GM12875 (cell line): ENCODE measurements at regions not wholly inside any gene's neighbourhood (a gene's known extent, or its start where the extent isn't known, plus 50 kb on each side); places are given as distances from the start of the nearest gene placed in this dataset.

Source experiments
- H3K4me3 ChIP-seq: one replicate; pipeline ENCODE4 v1.5.1; 2011; ENCODE audit warnings: low read depth, low read length, control low read depth
- TF ChIP-seq, protein P1 (sequence below): IDR thresholded peaks from 2 replicates; pipeline ENCODE4 v1.5.1; 2011; ENCODE audit warnings: low read depth, mild to moderate bottlenecking, control low read depth, inconsistent platforms, low read length, moderate library complexity, borderline replicate concordance; ENCODE audit not compliant: insufficient read depth

DNA sequence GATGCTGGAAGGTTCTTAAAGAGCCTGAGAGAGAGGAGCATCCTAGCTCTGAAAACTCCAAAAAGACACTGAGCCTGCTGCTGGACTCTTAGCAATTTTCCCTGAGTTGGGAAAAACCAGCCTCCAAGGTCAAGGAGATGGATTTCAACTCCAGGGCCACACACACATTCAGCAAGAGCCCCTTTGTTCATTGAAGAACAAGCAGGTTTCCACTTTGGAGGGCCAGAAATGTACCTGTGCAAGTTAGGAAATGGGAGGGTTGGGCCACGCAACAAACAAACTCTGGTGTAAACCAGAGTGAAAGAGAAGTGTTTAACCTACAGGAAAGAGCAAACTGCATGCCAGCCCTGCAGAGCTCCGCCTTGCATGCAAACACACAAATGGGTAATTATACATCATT, 264.8 kb upstream of the RPL38 start:
- no peak overlapping the region for H3K4me3 ChIP-seq
- TF ChIP-seq, protein P1, sequence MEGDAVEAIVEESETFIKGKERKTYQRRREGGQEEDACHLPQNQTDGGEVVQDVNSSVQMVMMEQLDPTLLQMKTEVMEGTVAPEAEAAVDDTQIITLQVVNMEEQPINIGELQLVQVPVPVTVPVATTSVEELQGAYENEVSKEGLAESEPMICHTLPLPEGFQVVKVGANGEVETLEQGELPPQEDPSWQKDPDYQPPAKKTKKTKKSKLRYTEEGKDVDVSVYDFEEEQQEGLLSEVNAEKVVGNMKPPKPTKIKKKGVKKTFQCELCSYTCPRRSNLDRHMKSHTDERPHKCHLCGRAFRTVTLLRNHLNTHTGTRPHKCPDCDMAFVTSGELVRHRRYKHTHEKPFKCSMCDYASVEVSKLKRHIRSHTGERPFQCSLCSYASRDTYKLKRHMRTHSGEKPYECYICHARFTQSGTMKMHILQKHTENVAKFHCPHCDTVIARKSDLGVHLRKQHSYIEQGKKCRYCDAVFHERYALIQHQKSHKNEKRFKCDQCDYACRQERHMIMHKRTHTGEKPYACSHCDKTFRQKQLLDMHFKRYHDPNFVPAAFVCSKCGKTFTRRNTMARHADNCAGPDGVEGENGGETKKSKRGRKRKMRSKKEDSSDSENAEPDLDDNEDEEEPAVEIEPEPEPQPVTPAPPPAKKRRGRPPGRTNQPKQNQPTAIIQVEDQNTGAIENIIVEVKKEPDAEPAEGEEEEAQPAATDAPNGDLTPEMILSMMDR = no peak

DNA sequence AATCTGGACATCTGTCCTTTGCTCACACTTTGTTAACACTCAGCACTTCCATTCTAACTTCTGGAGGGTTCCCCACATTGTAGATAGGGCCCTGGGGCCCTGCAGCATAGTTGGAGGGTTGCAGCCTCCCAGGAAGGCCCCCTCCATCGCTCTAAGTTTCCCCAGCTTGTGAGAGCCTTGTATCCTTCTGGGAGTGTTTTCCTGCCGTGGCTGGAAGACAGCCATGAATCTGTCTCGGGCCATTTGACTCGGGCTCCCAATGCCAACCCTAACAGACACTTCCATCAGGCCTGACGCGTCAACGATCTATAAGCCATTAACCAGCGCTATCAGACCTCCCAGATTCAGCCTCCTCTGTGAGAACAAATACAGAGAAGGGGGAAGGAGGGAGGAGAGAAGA, 263.7 kb upstream of the RPL38 start:
- H3K4me3 ChIP-seq = no peak overlapping the region
- TF ChIP-seq, protein P1 = no peak

DNA sequence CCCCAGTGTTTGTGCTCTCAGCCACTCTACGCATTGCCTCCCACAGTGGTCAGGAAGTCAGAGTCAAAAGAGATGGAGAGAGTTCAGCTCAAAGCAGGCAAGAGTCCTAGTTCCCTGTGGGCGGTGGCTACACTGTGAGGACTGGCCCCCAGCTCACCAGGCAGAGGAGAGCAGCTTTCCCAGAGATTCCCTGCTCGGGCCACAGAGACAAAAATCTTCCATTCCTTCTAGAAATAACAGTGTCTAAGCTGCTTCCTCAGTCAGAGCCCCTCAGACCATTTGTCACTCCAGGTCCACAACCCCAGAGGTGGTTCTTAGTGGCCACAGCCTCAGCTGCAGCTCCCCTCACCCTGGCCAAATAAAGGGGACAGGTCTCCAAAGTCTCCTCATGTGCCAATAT, 263.0 kb upstream of the RPL38 start:
- TF ChIP-seq, protein P1 = no peak
- no peak overlapping the region for H3K4me3 ChIP-seq

- TF ChIP-seq, protein P1 = no peak
- H3K4me3 ChIP-seq = no peak overlapping the region
These were observed 261.5 kb upstream of the RPL38 start for GRCh38 chr17:73941919-73942530.

- TF ChIP-seq, protein P1 = no peak
- H3K4me3 ChIP-seq = no peak overlapping the region
These were observed 260.6 kb upstream of the RPL38 start for GRCh38 chr17:73942703-73943415.

DNA sequence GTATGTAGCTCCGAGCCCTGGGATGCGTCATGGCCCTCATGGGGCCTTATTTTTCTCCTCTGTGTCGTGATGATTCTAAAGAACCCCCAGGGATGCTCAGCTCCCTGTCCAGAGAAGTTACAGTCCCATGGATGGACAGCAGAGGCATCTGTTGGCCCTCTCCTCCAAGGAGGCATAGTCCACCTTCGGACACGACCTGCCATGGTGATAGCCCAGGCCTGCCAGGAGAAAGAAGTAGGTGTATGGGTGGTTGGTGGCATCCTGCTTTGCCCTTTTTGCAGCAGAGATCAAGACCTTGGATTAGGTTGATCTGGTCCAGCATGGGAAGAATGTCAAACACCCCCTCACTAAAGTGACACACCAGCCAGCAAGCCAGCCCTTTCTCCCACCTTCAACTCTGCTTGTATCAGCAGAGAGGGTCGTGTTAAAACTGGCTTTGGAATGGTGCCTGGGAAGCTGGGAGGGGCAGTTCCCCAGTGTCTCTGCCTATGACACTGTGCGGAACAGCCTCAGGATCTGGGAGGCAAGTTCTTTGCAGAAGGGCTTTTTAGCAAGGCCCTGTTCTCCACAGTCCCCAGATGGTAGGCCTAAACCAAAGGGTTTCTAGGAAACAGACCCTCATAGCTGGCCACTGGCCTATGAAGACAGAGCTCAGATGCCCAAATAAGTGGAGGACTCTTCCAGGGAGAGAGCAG, 259.9 kb upstream of the RPL38 start:
- H3K4me3 ChIP-seq = no peak overlapping the region

More for the DNA sequence above, 259.9 kb upstream of the RPL38 start:
- TF ChIP-seq, protein P1 = no peak
